H1 (cell line): ENCODE measurements at regions not wholly inside any gene's neighbourhood (a gene's known extent, or its start where the extent isn't known, plus 50 kb on each side); places are given as distances from the start of the nearest gene placed in this dataset.

ENCODE experiments used
- CTCF ChIA-PET: fragments of 300-600 bp; sonication (Branson Sonifier 250); formaldehyde crosslinking; loops from one replicate; lab custom pipeline; 2021; ENCODE audit not compliant: partially characterized antibody; lab: Charles Lee
- POLR2A ChIA-PET: fragments of 300-600 bp; sonication (Branson Sonifier 250); formaldehyde crosslinking; loops from one replicate; lab custom pipeline; 2021; ENCODE audit warnings: inconsistent platforms; ENCODE audit not compliant: partially characterized antibody; lab: Charles Lee
- DNase-seq, 2 experiments: peaks; one replicate each; pipeline versions ENCODE4 v3.0.0 to v3.0.0-alpha.2; 2010 to 2022; ENCODE audit warnings: low spot score in 2 of 2, low read depth in 1 of 2, mixed read lengths in 1 of 2
- FAIRE-seq: peaks from 2 replicates; lab custom pipeline; 2011; peaks lifted over from hg19 to GRCh38; lab: Jason Lieb, UNC
- H2AFZ ChIP-seq: 2 replicates; pipeline ENCODE4 v1.8.1; 2012; ENCODE audit warnings: low read length, inconsistent platforms
- H2AK5ac ChIP-seq: 2 replicates; pipeline ENCODE4 v1.6.1; 2013; ENCODE audit warnings: low read depth, low read length
- H2BK120ac ChIP-seq: replicated peaks from 2 replicates; pipeline ENCODE3; 2013; ENCODE audit warnings: low read depth, low read length, inconsistent platforms
- H2BK12ac ChIP-seq: 2 replicates; pipeline ENCODE4 v1.6.1; 2013; ENCODE audit warnings: low read depth, low read length
- H2BK15ac ChIP-seq: 2 replicates; pipeline ENCODE4 v1.6.1; 2013; ENCODE audit warnings: low read length
- H2BK20ac ChIP-seq: 2 replicates; pipeline ENCODE4 v1.6.1; 2013; ENCODE audit warnings: low read length
- H2BK5ac ChIP-seq: 2 replicates; pipeline ENCODE4 v1.6.1; 2013; ENCODE audit warnings: low read depth, low read length
- H3K14ac ChIP-seq: 2 replicates; pipeline ENCODE4 v1.6.1; 2013; ENCODE audit warnings: inconsistent platforms; ENCODE audit not compliant: insufficient read length
- H3K18ac ChIP-seq: 2 replicates; pipeline ENCODE4 v1.6.1; 2013; ENCODE audit warnings: low read length; ENCODE audit errors: extremely low read depth
- H3K23ac ChIP-seq: 2 replicates; pipeline ENCODE4 v1.6.1; 2013; ENCODE audit warnings: inconsistent platforms; ENCODE audit not compliant: insufficient read length
- H3K23me2 ChIP-seq: 2 replicates; pipeline ENCODE4 v1.6.1; 2013; ENCODE audit warnings: low read depth, low read length
- H3K27ac ChIP-seq: 2 replicates; pipeline ENCODE4 v1.6.1; 2011; ENCODE audit warnings: low read depth, low read length, inconsistent platforms
- H3K27me3 ChIP-seq, 4 experiments: replicated peaks in 1 of 4; 1 replicate in 1 of 4; 2 replicates in 3 of 4; pipeline versions ENCODE4 v1.6.1 to v1.8.1; 2011 to 2013; ENCODE audit warnings: low read length in 3 of 4, mild to moderate bottlenecking in 3 of 4, inconsistent platforms in 2 of 4, mixed read lengths in 2 of 4, moderate library complexity in 1 of 4; ENCODE audit not compliant: control insufficient read depth in 3 of 4, insufficient read depth in 3 of 4; ENCODE audit errors: extremely low read depth in 1 of 4
- H3K36me3 ChIP-seq, 4 experiments: 2 replicates each; pipeline versions ENCODE4 v1.6.1 to v1.8.1; 2011 to 2013; ENCODE audit warnings: mild to moderate bottlenecking in 4 of 4, low read length in 3 of 4, moderate library complexity in 2 of 4, control low read depth in 1 of 4, inconsistent platforms in 1 of 4; ENCODE audit not compliant: insufficient read depth in 4 of 4, control insufficient read depth in 2 of 4
- H3K4ac ChIP-seq: replicated peaks from 2 replicates; pipeline ENCODE3; 2013; ENCODE audit warnings: low read length, low read depth, mixed read lengths, inconsistent platforms; ENCODE audit not compliant: insufficient read length
- H3K4me1 ChIP-seq, 4 experiments: replicated peaks in 1 of 4; 1 replicate in 1 of 4; 2 replicates in 3 of 4; pipeline versions ENCODE4 v1.6.1 to v1.8.1; 2011 to 2013; ENCODE audit warnings: low read length in 3 of 4, inconsistent platforms in 2 of 4, mixed read lengths in 1 of 4; ENCODE audit not compliant: insufficient read depth in 4 of 4, control insufficient read depth in 3 of 4
- H3K4me2 ChIP-seq, 2 experiments: 2 replicates each; pipeline versions ENCODE4 v1.6.1 to v1.8.1; 2011 to 2013; ENCODE audit warnings: low read depth in 2 of 2, low read length in 2 of 2, control low read depth in 1 of 2, inconsistent platforms in 1 of 2, mild to moderate bottlenecking in 1 of 2; ENCODE audit not compliant: insufficient read depth in 1 of 2
- H3K4me3 ChIP-seq, 4 experiments: fragments of 200-600, 300-600 bp in 1 of 4; sonication (generic), shearing (Covaris generic), sonication (Bioruptor Twin) in 1 of 4; 2 replicates each; pipeline versions ENCODE4 v1.5.1 to v1.8.1; 2011 to 2016; ENCODE audit warnings: low read length in 4 of 4, low read depth in 3 of 4, control low read depth in 2 of 4, inconsistent platforms in 2 of 4, mild to moderate bottlenecking in 2 of 4, mixed read lengths in 1 of 4, moderate library complexity in 1 of 4; ENCODE audit not compliant: insufficient read depth in 2 of 4; ENCODE audit errors: extremely low read depth in 1 of 4
- H3K56ac ChIP-seq: replicated peaks from 2 replicates; pipeline ENCODE3; 2013; ENCODE audit warnings: low read depth, mild to moderate bottlenecking, mixed read lengths, low read length, inconsistent platforms; ENCODE audit not compliant: insufficient read length
- H3K79me1 ChIP-seq: 2 replicates; pipeline ENCODE4 v1.6.1; 2013; ENCODE audit warnings: low read depth, low read length, control low read depth
- H3K79me2 ChIP-seq, 2 experiments: 2 replicates each; pipeline versions ENCODE4 v1.6.1 to v1.8.1; 2012 to 2013; ENCODE audit warnings: low read length in 2 of 2, mild to moderate bottlenecking in 2 of 2, inconsistent platforms in 1 of 2; ENCODE audit not compliant: insufficient read depth in 2 of 2, control insufficient read depth in 1 of 2
- H3K9ac ChIP-seq, 4 experiments: replicated peaks in 1 of 4; 1 replicate in 1 of 4; 2 replicates in 3 of 4; pipeline versions ENCODE4 v1.6.1 to v1.8.1; 2011 to 2013; ENCODE audit warnings: low read depth in 3 of 4, low read length in 3 of 4, control low read depth in 2 of 4, mild to moderate bottlenecking in 2 of 4, moderate library complexity in 2 of 4, inconsistent platforms in 1 of 4; ENCODE audit errors: extremely low read depth in 1 of 4
- H3K9me3 ChIP-seq, 2 experiments: 2 replicates each; pipeline versions ENCODE4 v1.6.1 to v1.8.1; 2012 to 2013; ENCODE audit warnings: mild to moderate bottlenecking in 2 of 2, moderate library complexity in 2 of 2, control low read depth in 1 of 2, inconsistent platforms in 1 of 2, low read depth in 1 of 2, low read length in 1 of 2, mixed read lengths in 1 of 2; ENCODE audit not compliant: insufficient read depth in 2 of 2
- H4K20me1 ChIP-seq, 2 experiments: replicated peaks in 1 of 2; 2 replicates each; pipeline versions ENCODE3 to v1.8.1; 2011 to 2013; ENCODE audit warnings: inconsistent platforms in 2 of 2, low read length in 2 of 2, mild to moderate bottlenecking in 1 of 2; ENCODE audit not compliant: insufficient read depth in 2 of 2, control insufficient read depth in 1 of 2
- H4K5ac ChIP-seq: 2 replicates; pipeline ENCODE4 v1.6.1; 2013; ENCODE audit warnings: low read length, low read depth, mixed read lengths, inconsistent platforms; ENCODE audit not compliant: insufficient read length
- H4K8ac ChIP-seq: 2 replicates; pipeline ENCODE4 v1.8.0; 2013; ENCODE audit warnings: mild to moderate bottlenecking, moderate library complexity, low read length, inconsistent platforms; ENCODE audit not compliant: insufficient read depth; ENCODE audit errors: extremely low read depth
- H4K91ac ChIP-seq: replicated peaks from 2 replicates; pipeline ENCODE3; 2013; ENCODE audit warnings: low read length, mixed read lengths, inconsistent platforms; ENCODE audit not compliant: insufficient read length
- BRCA1 ChIP-seq: IDR thresholded peaks from 2 replicates; pipeline ENCODE4 v1.6.1; 2012; ENCODE audit warnings: low read depth, low read length, improper control_type of control experiment
- CEBPB ChIP-seq: IDR thresholded peaks from 2 replicates; pipeline ENCODE4 v1.6.1; 2012; ENCODE audit warnings: low read depth, low read length
- KDM4A ChIP-seq: IDR thresholded peaks from one replicate; pipeline ENCODE4 v1.7.1; 2012; ENCODE audit warnings: low read depth, mild to moderate bottlenecking, moderate library complexity, low read length, inconsistent platforms; ENCODE audit not compliant: severe bottlenecking
- PHF8 ChIP-seq: fragments of 200-600 bp; sonication (generic); conservative IDR thresholded peaks from 2 replicates; pipeline ENCODE4 v1.7.1; 2012; ENCODE audit warnings: low read depth, mild to moderate bottlenecking, inconsistent platforms, low read length, moderate library complexity
- SIN3A ChIP-seq, 2 experiments: IDR thresholded peaks in 1 of 2; conservative IDR thresholded peaks in 1 of 2; 2 replicates each; pipeline ENCODE4 v1.6.1; 2011 to 2012; ENCODE audit warnings: low read length in 2 of 2, improper control_type of control experiment in 1 of 2, low read depth in 1 of 2, mild to moderate bottlenecking in 1 of 2
- SIX5 ChIP-seq: IDR thresholded peaks from 2 replicates; pipeline ENCODE4 v1.6.1; 2011; ENCODE audit warnings: mild to moderate bottlenecking, low read depth, low read length
- SRF ChIP-seq: IDR thresholded peaks from 2 replicates; pipeline ENCODE4 v1.6.1; 2011; ENCODE audit warnings: mild to moderate bottlenecking, low read depth, low read length, moderate library complexity
- YY1 ChIP-seq: IDR thresholded peaks from 2 replicates; pipeline ENCODE4 v1.6.1; 2011; ENCODE audit warnings: low read depth, mild to moderate bottlenecking, low read length
- WGBS, 2 experiments: shearing (Covaris generic) in 1 of 2; methylation state at CpG; one replicate each; pipeline versions ENCODE4 v1.1.6 to v1.1.7; 2013 to 2015; ENCODE audit warnings: low lambda C conversion rate in 2 of 2, mixed read lengths in 2 of 2, inconsistent platforms in 1 of 2, low coverage in 1 of 2, missing lambda C conversion rate in 1 of 2; ENCODE audit not compliant: insufficient replicate concordance in 2 of 2, insufficient coverage in 1 of 2, insufficient read length in 1 of 2; ENCODE audit errors: extremely low coverage in 1 of 2, missing lambda C conversion rate in 1 of 2; 5-methylcytosine and 5-hydroxymethylcytosine counted together
- TF ChIP-seq, protein P1 (sequence below): IDR thresholded peaks from 2 replicates; pipeline ENCODE4 v1.6.1; 2011; ENCODE audit warnings: low read depth, mild to moderate bottlenecking, low read length; ENCODE audit not compliant: insufficient read depth
- TF ChIP-seq, protein P2 (sequence below): IDR thresholded peaks from 2 replicates; pipeline ENCODE4 v1.6.1; 2012; ENCODE audit warnings: inconsistent platforms

DNA sequence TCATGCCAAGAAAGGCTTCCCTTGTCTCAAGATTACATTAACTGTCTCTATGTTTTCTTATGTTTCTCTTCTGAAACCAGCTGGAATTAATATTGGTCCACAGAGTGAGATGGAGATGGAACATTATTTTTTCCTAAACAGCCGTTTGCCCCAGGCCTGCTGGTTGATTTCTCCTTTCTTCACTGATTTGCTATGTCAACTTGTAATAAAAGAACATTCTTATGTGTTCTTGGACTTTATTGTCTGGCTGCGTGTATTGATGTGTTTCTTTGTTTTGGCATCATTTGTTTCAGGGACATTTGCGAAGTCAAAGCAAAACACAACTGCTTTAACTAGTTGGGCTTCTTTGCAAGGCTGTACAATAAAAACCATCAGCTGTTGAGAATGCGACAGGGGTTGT is 168.5 kb downstream of the FAM43A start:
- H3K27me3 ChIP-seq: no peaks in the 10 kb centered on the region
- peaks cover 0 to 8% (median 0%) of the 10 kb centered on the region in 4 experiments; a peak in 2 of 7 replicates for H3K4me1 ChIP-seq
- TF ChIP-seq, protein P1, sequence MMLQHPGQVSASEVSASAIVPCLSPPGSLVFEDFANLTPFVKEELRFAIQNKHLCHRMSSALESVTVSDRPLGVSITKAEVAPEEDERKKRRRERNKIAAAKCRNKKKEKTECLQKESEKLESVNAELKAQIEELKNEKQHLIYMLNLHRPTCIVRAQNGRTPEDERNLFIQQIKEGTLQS: no peak
- TF ChIP-seq CEBPB (no peak), YY1 (no peak), BRCA1 (no peak), KDM4A (no peak), SIN3A (conservative IDR thresholded peaks at IDR 0.05 in 1 of 2, IDR thresholded peaks at IDR 0.05 in 1 of 2; ENCODE audit: low read depth in 1 of 2, low read length in 2 of 2) (no peak), SIX5 (no peak), PHF8 (no peak), SRF (no peak)
- TF ChIP-seq, protein P2, sequence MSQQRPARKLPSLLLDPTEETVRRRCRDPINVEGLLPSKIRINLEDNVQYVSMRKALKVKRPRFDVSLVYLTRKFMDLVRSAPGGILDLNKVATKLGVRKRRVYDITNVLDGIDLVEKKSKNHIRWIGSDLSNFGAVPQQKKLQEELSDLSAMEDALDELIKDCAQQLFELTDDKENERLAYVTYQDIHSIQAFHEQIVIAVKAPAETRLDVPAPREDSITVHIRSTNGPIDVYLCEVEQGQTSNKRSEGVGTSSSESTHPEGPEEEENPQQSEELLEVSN: no peak
- no peak overlapping the region for H2BK15ac ChIP-seq
- H3K36me3 ChIP-seq: no peaks in the 10 kb centered on the region
- no peak overlapping the region for H3K4ac ChIP-seq
- no peak overlapping the region for H2AFZ ChIP-seq
- H4K8ac ChIP-seq: no peak overlapping the region
- no peak overlapping the region for H3K27ac ChIP-seq
- no peak overlapping the region for H3K4me2 ChIP-seq
- H3K18ac ChIP-seq: no peak overlapping the region
- no peaks in the 10 kb centered on the region for H3K79me1 ChIP-seq
- no peak overlapping the region for H3K14ac ChIP-seq
- POLR2A ChIA-PET: no interaction called here
- H3K9ac ChIP-seq: no peak overlapping the region
- no peaks in the 10 kb centered on the region for H4K20me1 ChIP-seq
- H4K91ac ChIP-seq: no peak overlapping the region
- no peak overlapping the region for H4K5ac ChIP-seq
- no peak overlapping the region for H3K56ac ChIP-seq
- no peak overlapping the region for H3K23ac ChIP-seq
- WGBS, 2 experiments: 92% methylated on average over 4 of the region's 4 CpGs; no CpG with 5 or more reads in 1 of the 2 experiments
- no peaks in the 10 kb centered on the region for H3K79me2 ChIP-seq
- no peaks in the 10 kb centered on the region for H3K9me3 ChIP-seq
- no peak overlapping the region for H2AK5ac ChIP-seq
- no peaks in the 10 kb centered on the region; the same call in 1 of the 2 replicates for H3K23me2 ChIP-seq
- H2BK20ac ChIP-seq: no peak overlapping the region
- no peak overlapping the region for H3K4me3 ChIP-seq
- no peak overlapping the region for H2BK120ac ChIP-seq
- H2BK5ac ChIP-seq: no peak overlapping the region
- FAIRE-seq: no peak
- CTCF ChIA-PET: interaction anchor here (1.0 to 1.7 kb wide), 3 partner anchors 11 to 232 kb away, joined by 3 to 8 read pairs (median 4); no protein-coding TSS in a partner anchor
- no peak for DNase-seq
- H2BK12ac ChIP-seq: no peak overlapping the region
